ENCODE measurements at regions not wholly inside any gene's neighbourhood (a gene's known extent, or its start where the extent isn't known, plus 50 kb on each side); places are given as distances from the start of the nearest gene placed in this dataset.

DNA sequence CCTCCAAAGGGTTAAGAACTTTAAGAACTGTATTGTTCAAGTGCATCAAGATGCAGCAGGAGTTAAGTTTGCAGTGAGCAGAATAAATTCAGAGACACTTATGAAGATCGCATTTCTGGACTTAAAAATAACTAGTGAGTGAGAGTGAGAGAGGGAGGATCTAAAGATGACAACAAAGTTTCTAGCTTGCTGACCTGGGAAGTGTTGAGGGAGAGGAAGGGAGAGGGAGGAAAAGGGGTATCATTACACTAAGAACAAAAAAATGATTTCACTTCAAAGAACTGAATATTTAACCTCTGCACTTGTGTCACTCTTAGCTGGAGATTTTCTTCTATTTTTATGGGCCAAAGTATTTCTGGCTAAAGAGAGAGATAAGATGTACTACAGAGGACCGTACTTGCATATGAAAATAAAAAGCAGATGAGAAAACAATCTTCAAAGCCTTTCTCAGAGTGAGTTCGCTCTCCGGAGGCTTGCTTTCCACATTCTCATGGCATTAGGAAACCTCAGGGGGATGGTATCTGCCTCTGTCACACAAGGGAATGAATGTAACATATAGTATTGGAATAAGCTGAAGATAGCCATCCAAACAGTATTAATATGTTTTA, 91.4 kb upstream of the TJP1 start:
- ChIA-PET POLR2A (interaction anchor here (1.0 kb wide), 1 partner anchor 11 kb away, joined by 5 read pairs; no protein-coding TSS in a partner anchor), CTCF (interaction anchor here (1.0 to 2.4 kb wide), 4 partner anchors 12 to 167 kb away, joined by 3 to 18 read pairs (median 4); no protein-coding TSS in a partner anchor)
- H3K27ac ChIP-seq (ENCODE audit: low read depth, low read length), result no peak overlapping the region
- TF ChIP-seq, protein P1, sequence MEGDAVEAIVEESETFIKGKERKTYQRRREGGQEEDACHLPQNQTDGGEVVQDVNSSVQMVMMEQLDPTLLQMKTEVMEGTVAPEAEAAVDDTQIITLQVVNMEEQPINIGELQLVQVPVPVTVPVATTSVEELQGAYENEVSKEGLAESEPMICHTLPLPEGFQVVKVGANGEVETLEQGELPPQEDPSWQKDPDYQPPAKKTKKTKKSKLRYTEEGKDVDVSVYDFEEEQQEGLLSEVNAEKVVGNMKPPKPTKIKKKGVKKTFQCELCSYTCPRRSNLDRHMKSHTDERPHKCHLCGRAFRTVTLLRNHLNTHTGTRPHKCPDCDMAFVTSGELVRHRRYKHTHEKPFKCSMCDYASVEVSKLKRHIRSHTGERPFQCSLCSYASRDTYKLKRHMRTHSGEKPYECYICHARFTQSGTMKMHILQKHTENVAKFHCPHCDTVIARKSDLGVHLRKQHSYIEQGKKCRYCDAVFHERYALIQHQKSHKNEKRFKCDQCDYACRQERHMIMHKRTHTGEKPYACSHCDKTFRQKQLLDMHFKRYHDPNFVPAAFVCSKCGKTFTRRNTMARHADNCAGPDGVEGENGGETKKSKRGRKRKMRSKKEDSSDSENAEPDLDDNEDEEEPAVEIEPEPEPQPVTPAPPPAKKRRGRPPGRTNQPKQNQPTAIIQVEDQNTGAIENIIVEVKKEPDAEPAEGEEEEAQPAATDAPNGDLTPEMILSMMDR (IDR thresholded peaks at IDR 0.05; ENCODE audit: low read depth, low read length), result no peak
- H3K4me3 ChIP-seq (ENCODE audit: low read depth, low read length), result no peak overlapping the region
- no peaks in the 10 kb centered on the region for H3K27me3 ChIP-seq (ENCODE audit: control insufficient read depth, insufficient read depth, low read length)
- peaks cover 7% of the 10 kb centered on the region; the same call in 1 of the 2 replicates for H3K9me3 ChIP-seq (ENCODE audit: control insufficient read depth, insufficient read depth, low read length)
- DNase-seq (ENCODE audit: low read depth, low spot score), result no peak

DNA sequence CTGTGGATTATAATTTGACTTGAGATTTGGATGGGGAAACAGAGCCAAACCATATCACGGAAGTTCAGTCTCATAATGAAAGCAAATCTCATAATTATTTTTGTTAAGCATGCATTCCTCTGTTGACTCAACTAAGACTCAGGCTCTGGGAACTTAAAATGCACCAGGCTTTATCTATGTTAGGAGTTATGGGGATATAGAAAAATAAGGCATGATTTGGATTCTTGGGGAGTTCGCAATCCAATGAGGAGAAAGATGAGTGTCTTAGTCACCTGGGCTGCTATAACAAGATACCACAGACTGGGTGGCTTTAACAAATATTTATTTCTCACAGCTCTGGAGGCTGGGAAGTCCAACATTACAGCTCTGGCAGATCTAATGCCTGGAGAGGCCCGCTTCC, 89.4 kb upstream of the TJP1 start:
- DNase-seq (ENCODE audit: low read depth, low spot score), result no peak
- POLR2A ChIA-PET, result no interaction called here
- H3K4me3 ChIP-seq (ENCODE audit: low read depth, low read length), result no peak overlapping the region
- peaks cover 7% of the 10 kb centered on the region; the same call in 1 of the 2 replicates for H3K9me3 ChIP-seq (ENCODE audit: control insufficient read depth, insufficient read depth, low read length)
- H3K27me3 ChIP-seq (ENCODE audit: control insufficient read depth, insufficient read depth, low read length), result no peaks in the 10 kb centered on the region
- TF ChIP-seq, protein P1 (IDR thresholded peaks at IDR 0.05; ENCODE audit: low read depth, low read length), result no peak
- CTCF ChIA-PET, result interaction anchor here (1.9 kb wide), 1 partner anchor 164 kb away, joined by 4 read pairs; no protein-coding TSS in a partner anchor
- no peak overlapping the region for H3K27ac ChIP-seq (ENCODE audit: low read depth, low read length)

DNA sequence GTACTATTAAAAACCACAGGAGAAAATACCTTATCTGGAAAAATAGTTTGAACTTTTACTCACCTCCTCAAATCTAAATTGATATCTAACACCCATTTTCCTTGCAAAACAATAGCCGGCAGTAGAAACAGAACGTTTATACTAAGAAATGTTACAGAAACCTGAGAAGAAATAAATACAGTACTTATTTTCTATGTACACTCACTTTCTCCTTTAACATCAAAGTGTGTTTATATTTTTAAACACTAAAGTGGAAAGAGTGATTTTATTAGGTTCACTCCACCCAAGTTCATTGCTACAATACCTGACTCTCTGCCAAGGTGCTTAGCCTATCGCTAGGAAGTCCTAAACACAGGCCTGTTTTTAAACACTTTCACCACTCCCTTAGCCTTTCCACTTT, 87.8 kb upstream of the TJP1 start:
- POLR2A ChIA-PET, result no interaction called here
- Histone ChIP-seq H3K27ac (ENCODE audit: low read depth, low read length) (no peak overlapping the region), H3K4me3 (ENCODE audit: low read depth, low read length) (no peak overlapping the region), H3K27me3 (ENCODE audit: control insufficient read depth, insufficient read depth, low read length) (no peaks in the 10 kb centered on the region), H3K9me3 (ENCODE audit: control insufficient read depth, insufficient read depth, low read length) (peaks cover 7% of the 10 kb centered on the region; the same call in 1 of the 2 replicates)
- TF ChIP-seq, protein P1 (IDR thresholded peaks at IDR 0.05; ENCODE audit: low read depth, low read length), result no peak
- no peak for DNase-seq (ENCODE audit: low read depth, low spot score)
- CTCF ChIA-PET, result interaction anchor here (0.9 kb wide), 1 partner anchor 16 kb away, joined by 4 read pairs; no protein-coding TSS in a partner anchor

DNA sequence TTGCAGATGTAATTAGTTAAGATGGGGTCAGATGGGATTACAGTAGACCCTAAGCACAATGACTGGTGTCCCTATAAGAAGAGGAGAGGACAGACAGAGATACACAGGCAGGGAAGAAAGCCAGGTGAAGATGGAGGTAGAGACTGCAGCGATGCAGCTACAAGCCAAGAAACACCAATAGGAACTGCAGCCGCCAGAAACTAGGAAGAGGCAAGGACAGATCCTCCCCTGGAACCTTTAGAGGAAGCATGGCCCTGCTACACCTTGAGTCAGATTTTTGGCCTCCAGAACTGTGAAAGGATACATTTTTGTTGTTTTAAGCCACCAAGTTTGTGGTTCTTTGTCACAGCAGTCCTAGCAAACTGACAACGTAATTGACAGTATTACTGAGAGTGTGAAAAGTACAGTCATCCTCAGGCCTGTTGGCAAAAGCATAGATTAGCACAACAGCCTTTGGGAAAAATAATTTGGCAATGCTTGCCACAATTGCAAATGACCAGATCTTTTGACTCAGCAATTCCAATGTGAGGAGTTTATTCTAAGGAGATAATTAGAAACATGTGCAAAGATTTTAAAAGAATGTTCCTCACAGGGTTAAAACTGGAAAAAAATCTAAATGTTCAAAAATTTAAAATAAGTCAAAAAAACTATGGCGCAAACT, 82.6 kb upstream of the TJP1 start:
- CTCF ChIA-PET, result interaction anchor here (1.2 kb wide), 1 partner anchor 21 kb away, joined by 8 read pairs; no protein-coding TSS in a partner anchor

More for the DNA sequence above, 82.6 kb upstream of the TJP1 start:
- no peak for DNase-seq (ENCODE audit: low read depth, low spot score)
- Histone ChIP-seq H3K27ac (ENCODE audit: low read depth, low read length) (no peak overlapping the region), H3K9me3 (ENCODE audit: control insufficient read depth, insufficient read depth, low read length) (no peaks in the 10 kb centered on the region), H3K27me3 (ENCODE audit: control insufficient read depth, insufficient read depth, low read length) (no peaks in the 10 kb centered on the region), H3K4me3 (ENCODE audit: low read depth, low read length) (no peak overlapping the region)
- TF ChIP-seq, protein P1 (IDR thresholded peaks at IDR 0.05; ENCODE audit: low read depth, low read length), result no peak
- POLR2A ChIA-PET, result no interaction called here

Data from AG04450 (cell line).